Hematopoietic multipotent progenitor cell treated with erythropoietin and hydrocortisone succinate and interleukin-3 and kit ligand, for 8 days (in vitro differentiated cells): ENCODE measurements at regions not wholly inside any gene's neighbourhood (a gene's known extent, or its start where the extent isn't known, plus 50 kb on each side); places are given as distances from the start of the nearest gene placed in this dataset.
"Not testable (repeated sequence)": the region's sequence is repeated elsewhere in the genome, so short reads cannot be mapped to it uniquely, and the experiment has no call there.

Experiments used
- DNase-seq: peaks from one replicate; pipeline ENCODE4 v3.0.0-alpha.2; 2015

DNA sequence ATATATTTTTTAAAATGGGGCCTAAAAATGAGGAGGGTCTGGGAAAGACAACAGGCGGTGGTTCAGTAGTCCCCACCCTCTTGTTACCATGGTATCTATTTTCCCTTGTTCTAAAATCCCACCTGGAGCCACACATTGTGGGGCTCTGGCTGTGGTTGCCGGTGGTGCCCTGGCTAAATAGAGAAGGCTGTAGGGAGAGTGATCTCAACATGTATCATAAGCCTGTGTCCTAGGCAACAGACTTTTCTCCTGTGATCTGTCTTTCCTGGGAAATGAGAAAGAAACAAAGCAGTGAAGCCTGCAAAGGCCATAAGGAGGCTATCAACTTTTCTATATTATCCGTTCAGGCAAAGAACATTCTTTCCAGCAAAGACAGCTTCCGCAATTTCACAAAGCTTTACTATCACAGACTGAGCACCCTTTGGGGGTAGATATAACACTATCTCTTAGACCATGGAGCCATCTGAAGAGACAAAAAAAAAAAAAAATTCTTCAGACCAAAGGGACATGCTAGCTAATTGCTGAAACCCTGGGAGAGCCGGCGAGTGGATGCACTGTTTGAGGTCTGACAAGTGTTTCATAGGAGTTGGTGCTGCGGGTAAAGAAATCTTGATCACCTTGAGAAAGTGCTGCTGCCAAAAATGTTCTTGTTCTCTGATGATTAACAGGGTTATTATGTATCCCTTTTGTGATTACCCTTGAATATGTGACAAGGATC lies 879.2 kb upstream of the DDX18 start:
- no peak for DNase-seq

DNA sequence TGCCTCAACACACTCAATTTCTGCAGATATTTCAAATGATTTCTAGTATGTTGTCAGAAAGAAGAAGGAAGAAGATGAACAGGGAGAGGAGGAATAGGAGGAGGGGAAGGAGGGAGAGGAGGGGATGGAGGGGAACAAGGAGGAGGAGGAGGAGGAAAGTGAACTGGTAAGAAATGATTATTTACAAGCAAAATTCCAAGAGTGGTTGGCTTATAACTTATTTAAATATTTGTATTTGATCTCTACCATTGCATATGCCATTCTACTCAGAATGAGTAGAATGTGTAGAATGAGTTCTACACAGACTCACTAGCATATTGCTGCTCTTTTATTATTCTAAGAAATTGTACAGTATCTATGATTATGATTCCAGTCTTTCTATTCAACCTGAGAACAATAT lies 866.2 kb upstream of the DDX18 start:
- no peak for DNase-seq

DNA sequence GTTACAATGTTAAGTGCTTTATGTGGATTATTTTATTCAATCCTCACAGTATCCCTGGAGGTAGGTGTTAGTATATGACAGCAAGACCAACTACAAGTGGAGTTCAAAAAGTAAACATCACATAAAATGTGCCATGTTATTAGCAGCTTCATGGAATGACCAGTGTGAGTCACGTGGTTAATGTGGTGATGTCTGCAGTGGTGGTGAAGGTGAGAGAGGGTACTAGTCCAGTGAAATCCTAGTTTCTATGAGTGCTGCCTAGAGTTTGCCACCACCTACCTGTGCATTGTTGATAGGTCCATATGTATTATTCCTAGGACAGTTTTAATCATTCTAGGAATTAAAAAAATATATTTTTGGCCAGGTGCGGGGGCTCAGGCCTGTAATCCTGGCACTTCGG lies 865.2 kb upstream of the DDX18 start:
- no peak for DNase-seq

DNA sequence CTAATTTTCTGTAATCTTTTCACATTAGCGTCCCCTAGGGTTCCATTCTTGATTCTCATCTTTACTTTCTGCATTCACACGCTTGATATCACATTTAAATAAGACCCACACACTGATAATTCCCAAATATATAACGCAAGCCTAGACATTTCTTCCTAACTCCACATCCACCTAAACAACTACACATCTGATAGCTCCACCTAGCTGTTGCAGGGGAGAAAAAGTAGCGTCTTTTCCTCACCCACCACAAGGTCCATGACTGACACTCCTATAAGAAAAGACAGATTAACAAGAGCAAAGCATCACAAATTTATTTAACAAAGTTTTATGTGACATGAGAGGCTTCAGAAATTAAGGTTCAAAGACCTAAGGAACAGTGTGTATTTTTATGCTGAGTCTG lies 862.2 kb upstream of the DDX18 start:
- DNase-seq, result no peak

DNA sequence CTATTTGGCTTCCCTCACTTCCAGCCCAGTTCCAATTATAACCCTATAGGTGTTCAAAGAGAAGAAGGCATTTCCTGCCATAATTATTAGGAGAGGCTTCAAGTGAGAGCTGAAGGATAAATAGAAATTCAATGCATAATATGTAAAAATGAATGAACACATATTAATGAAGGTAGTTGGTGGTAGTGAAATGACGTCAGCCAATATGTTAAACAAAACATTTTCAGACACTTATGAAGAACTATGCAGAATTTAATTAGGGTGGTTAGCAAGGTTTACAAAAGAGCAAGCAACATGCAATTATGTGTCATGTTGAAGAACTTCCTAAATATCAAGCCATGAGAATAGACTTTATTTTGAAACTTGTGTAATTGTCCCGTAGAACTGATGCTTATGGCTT lies 858.8 kb upstream of the DDX18 start:
- no peak for DNase-seq

DNA sequence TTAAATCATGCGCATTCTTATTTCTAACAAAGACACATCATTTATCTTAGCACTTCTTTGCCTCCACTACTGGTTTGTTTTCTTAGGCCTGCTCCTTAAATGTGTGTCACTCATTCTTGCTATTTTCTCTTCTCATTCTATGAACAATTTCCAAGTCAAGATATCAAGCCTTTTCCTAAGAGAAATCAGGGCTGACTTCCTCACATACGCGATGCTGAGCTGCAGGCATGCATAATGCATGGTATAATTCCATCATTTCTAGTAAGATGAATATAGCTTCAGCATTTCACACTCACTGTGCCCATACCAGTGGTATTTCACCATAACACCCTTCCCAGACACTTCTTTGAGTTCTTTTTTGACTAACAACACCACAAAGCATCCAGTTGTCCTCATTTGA lies 838.9 kb upstream of the DDX18 start:
- DNase-seq, result no peak

DNA sequence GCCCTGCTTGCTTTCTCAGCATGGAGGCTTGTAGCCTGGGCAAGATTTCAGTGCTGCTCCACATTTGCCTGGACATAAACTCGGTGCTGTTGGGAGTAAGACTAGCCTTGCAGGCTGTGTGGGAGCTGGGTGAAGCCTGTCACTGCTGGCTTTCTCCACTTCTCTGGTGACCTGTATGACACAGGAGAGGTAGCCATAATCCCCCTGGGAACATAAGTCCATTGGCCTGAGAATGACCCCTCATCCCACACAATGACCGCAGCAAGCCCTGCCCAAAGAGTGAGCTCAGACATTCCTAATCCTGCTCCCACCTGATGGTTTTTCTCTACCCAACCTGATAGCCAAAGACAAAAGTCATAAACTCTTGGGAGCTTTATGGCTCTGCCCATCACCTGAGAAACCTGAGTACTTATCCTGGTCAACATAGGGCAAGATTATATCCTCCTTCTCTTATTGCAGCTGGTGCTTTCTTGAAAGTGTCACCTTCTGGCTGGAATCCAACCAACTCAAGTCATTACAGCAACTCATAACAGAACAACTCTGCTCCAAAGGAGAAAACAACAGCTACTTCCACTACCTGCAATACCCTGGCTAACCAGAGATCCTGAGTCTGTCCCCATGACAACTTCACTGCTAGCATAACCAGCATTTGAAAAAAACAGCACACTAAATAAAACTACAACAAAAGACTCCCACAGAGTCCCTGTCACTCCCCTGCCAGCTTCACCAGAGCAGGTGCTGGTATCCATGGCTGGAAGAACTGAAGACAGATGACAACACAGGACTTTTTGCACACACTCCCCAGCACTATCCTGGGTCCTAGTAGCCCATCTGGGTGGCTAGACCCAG lies 834.4 kb upstream of the DDX18 start:
- DNase-seq, result no peak

DNA sequence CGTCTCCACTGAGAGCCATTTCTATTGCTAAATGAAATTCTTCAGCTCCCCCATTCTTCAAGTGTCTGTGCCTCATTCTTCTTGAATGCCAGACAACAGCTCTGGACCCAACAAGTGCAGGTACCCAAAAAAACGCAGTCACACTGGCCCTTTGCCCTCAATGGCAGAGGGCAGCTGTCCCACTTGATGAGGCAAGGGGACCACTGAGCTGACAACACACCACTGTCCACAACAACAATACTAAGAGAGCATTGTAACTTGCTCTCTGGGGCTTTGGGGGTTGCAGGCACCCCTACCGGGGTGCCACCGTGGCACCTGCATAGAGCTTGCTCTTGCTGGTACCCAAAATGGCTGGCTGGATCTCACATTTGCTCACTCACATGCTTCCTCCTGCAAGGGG lies 827.0 kb upstream of the DDX18 start:
- DNase-seq, result no peak

DNA sequence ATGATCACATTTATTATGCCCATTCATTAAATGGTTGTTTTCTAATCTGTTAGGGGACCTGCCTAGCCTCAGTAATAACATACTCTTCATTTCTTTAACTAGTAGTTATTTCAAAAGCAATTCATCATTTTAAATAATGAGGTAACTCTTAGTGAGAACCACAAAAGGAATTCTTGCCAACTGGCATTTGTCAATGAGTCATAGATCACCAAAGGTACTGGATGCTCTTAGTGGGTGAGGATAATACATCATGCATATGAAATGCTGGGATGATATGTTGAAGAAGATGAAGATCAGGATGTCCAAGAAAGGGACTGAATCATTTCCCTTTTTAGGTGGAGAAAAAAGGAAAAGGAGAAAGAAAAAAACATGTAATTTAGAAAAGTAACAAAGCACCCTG lies 826.2 kb upstream of the DDX18 start:
- DNase-seq, result no peak

DNA sequence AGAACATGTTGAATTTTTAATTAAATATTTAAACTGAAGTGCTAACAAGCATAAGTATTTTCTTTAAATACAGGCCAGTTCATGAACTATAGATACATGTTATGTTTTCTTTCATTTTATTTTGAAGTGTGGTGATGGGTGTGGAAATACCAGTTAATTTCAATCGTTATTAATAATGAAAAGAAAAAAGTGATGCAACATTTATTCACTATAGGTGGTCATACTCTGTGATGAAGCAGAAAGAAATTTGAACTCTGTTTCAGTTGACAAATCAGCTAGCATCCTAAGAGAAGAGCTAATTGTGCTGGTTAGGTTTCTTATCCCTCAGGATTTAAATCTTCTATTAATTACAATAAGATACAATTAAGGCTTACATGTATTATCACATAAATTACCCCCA lies 795.1 kb upstream of the DDX18 start:
- no peak for DNase-seq

DNA sequence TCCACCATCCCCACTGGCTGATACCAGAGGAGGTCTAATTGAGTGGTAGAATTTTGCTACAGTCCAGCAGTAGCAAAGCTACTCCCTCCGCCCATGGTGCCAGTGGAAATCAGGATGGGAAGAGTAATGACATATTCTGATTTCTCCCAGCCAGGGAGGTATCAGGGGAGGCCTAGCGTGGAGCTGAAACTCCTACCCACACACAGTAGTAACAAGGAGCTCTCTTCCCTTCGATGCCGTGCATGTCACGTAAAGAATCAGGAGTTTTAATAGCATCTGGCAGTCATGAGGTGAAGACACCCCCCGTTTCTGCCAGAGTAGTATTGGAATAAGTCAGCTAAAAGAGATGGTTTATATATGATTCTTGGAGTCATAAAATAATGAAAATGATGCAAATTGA lies 786.8 kb upstream of the DDX18 start:
- DNase-seq, result no peak

DNA sequence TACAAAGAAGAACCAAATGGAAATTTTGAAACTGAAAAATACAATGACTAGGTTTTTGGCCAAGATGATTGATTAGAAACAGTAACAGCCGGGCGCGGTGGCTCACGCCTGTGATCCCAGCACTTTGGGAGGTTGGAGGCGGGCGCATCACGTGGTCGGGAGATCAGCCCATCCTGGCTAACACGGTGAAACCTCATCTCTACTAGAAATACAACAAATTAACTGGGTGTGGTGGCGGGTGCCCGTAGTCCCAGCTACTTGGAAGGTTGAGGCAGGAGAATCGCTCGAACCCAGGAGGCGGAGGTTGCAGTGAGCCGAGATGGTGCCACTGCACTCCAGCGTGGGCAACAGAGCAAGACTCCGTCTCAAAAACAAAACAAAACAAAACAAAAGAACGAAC lies 785.8 kb upstream of the DDX18 start:
- DNase-seq, result not testable (repeated sequence)

DNA sequence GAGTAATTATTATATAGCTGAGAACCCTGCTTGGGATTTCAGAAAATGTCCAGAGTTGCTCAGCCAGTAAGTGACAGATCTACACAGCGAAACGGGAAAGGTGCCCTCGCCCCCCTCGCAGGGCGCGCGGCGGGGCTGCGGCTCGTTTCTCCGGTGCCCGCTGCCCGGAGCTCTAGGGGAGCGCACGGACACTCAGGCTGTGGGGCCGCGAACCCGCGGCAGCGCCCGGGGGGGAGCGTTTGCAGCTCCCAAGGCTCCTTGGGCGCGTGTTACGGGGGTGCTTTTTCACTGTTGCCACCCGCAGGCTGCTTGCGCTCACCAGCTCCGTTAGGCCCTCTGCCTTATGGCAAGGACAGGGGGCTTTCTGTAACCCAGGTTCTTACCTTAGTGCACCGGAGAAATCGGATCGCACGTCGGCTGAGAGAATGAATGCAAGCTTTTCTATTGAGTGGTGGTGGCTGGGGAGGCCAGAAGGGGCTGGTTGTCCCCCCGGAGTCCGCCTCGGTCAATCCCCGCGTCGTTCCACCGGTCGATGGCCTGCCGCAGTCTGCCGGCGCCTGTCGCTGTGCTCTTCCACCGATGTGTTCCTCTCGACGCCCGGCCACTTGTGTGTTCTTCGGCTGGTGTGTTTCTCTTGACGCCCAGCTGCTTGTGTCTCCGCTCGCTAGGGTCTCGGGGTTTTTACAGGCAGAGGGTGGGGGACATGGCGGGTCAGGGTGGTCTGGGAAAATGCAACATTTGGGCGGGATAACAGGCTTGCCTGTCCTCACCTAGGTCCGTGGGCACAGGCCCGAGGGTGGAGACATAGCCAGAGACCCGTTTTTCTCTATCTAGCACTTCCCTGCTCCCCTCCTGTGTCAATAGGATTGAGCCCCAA lies 758.8 kb upstream of the DDX18 start:
- DNase-seq, result no peak

DNA sequence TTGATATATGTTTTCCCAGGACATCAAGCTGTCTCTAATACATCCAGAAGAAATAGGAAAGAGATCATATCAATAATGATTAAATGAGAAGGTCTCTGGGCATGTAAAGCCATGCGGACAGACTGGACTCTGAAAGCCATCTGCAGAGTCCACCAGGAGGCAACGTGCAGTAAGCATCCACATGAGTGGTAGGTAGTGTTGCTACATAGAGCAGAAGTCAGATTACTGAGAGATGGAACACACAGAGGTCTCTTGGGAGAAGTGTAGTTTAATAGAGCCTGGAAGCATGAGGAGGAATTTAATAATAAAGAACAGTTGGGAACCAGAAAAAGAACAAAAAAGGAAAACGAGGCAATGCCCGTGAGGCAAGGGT lies 758.1 kb upstream of the DDX18 start:
- DNase-seq, result no peak

DNA sequence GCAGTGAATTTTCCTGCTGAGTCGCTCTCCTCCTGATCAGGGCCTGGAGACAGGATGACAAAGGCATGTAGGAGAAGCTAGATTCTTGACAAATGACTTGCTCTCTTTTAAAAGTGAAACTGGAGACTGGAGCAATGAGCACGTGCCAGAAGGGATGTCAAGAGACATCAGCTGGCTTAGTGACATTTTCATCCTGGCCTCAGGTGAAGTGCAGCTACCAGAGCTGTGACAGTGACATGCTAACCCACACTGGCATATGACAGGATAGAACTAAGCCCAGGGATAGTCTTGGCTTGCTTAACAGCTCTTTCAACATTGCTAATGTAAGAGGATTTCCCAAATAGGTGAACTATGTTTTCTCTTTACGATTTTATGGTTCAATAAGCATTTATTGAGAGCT lies 757.5 kb upstream of the DDX18 start:
- DNase-seq, result no peak

DNA sequence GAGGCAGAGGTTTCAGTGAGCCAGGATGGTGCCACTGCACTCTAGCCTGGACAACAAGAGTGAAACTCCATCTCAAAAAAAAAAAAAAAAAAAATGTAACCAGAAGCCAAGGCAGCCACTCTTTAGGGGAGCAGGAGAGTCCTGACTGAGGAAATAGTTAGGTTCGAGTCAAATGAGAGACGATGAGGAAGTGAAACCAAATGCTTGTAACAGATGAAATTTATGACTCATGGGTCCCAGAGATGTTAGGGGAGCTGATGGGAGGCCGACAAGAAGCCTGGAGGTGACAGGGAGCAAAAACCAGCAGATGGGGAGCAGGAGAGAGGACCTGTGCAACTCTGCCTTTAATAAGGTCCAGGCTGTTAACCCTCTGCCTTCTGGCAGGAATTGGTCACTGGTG lies 756.1 kb upstream of the DDX18 start:
- DNase-seq, result no peak

DNA sequence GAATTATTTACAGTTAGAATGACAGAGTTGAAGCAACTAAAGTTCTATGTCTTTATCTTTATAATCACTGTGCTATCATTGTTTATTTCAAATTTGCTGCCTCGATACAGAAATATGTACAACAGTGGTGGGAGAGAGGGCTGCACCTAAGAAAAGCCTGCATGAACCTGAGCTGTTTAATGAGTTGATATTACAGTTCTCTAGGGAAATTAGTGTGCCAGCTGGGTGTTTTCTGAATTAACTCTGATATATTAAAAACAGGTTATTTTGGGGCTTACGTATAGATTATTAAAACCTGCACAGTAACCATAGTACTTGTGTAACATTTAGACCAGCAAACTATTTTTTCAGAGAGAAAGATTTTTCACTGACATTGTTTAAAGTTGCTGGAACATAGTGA lies 750.5 kb upstream of the DDX18 start:
- DNase-seq, result no peak

DNA sequence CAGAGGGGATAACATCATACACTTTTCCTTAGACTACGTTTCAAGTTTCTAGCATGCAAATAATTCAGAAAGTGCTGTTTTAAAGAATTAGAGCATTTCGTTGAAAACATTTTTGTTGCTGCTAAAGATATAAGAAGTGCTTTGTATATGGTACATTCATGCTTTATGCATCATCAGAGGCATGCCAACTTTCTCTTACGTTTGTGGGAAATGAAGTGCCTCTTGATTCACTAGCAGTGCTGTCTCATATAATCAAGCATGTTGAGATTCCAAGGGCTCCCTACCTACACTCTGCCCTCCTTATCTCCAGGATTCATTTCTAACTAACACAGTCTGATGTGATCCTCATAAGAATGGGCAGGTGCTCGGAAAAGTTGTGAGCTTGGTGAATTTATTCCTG lies 748.6 kb upstream of the DDX18 start:
- no peak for DNase-seq

DNA sequence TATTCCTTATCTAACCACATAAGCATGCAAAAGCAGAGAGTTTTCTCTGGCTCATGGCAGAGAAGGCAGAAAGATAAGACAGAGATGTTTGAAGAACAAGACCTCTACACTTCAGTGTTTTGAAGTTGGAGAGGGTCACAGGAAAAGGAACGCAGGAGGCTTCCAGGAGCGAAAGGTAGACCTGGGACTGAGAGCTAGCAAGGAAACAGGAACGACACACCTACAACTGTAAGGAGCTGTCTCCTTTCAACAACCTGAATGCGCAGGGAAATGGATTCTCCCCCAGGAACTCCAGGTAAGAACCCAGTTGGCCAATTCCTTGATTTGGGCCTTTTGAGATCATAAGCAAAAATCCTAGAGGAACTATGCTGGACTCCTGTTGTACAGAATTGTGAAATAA lies 746.6 kb upstream of the DDX18 start:
- no peak for DNase-seq

DNA sequence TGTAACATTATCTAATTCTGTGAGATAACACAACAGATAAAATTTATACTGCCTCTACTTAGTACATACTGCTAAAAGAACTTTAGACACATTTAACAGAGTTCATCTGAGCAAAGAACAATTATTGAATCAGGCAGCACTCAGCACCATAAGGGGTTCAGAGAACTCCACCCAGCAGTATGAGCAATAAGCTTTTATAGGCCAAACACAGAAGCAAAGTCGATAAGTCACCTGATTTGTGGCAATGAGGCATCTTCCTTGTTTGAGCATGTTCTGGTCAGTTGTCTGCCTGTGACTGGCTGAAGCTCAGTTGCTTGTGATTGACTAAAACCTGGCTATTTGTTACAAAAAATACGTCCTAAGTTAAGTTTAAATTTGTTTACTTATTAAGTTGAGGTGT lies 746.1 kb upstream of the DDX18 start:
- no peak for DNase-seq

DNA sequence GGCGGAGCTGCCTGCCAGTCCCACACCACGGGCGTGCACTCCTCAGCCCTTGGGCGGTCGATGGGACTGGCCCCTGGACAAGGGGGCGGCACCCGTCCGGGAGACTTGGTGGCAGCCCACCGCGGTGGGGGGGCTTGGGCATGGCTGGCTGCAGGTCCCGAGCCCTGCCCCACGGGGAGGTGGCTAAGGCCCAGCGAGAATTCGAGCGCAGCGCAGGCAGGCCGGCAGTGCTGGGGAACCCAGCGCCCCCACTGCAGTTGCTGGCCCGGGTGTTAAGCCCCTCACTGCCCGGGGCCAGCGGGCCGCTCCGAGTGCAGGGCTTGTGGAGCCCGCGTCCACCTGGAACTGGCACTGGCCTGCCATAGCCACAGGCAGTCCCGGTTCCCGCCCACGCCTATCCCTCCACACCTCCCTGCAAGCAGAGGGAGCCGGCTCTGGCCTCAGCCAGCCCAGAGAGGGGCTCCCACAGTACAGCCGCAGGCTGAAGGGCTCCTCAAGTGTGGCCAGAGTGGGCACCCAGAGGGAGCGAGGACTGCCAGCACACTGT lies 742.9 kb upstream of the DDX18 start:
- no peak for DNase-seq

DNA sequence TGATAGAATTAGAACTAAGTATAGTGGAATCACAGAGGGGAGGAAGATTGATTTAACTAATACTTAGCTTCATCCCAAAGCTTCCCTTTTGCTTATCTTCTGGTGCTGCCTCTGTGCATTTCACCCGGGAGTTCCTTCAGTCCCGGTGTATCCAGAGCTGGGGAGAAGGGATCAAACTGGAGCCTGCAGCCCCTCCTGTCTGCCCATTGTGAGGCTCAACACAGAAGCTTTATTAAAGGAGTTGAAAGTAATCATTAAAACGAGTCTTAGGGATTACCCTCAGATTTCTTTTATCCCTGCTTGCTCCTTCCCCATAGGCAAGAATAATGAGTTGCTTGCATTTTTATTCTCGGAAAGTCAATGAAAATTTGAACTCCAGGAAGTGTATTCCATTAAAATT lies 739.7 kb upstream of the DDX18 start:
- no peak for DNase-seq

DNA sequence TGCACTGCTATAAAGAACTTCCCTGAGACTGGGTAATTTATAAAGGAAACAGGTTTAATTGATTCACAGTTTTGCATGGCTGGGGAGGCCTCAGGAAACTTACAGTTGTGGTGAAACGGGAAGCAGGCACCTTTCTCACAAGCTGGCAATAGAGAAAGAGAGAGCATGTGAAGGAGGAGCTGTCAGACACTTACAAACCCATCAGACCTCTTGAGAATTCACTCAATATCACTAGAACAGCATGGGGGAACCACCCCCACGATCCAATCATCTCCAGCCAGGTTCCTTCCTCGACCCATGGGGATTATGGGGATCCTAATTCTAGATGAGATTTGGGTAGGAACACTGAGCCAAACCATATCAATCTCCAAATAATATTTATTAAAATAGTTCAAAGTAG lies 729.2 kb upstream of the DDX18 start:
- no peak for DNase-seq

DNA sequence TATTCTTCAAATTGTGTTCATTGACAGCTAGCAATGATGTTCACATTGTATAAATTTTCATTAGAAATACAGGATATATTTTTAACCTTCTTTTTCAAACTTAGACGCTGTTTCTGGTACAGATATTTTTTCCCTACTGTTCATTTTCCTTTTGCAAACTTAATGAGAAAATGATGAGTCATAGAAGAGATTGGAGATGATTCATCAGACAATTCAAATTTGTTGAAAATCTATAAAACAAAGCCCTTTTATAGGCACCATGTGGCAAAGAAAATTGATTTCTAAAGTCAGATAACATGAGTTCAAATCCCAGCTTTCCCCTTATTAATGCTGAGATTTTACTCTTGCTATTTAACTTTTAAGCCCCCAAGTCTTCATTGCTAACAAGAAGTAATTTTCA lies 728.8 kb upstream of the DDX18 start:
- no peak for DNase-seq
